Skeletal muscle tissue (tissue), 3 donors: ENCODE measurements at regions not wholly inside any gene's neighbourhood (a gene's known extent, or its start where the extent isn't known, plus 50 kb on each side); places are given as distances from the start of the nearest gene placed in this dataset.

Source experiments
- H3K27ac ChIP-seq: one replicate; pipeline ENCODE4 v1.7.0; 2013; ENCODE audit warnings: mild to moderate bottlenecking, low read depth, low read length, inconsistent platforms
- H3K27me3 ChIP-seq, 3 donors: one replicate each; pipeline ENCODE4 v1.7.0; 2013; ENCODE audit warnings: low read length in 3 of 3; ENCODE audit not compliant: control insufficient read depth in 3 of 3, insufficient read depth in 3 of 3
- H3K36me3 ChIP-seq, 3 donors: one replicate each; pipeline ENCODE4 v1.7.0; 2013; ENCODE audit warnings: low read length in 3 of 3; ENCODE audit not compliant: control insufficient read depth in 3 of 3, insufficient read depth in 3 of 3
- H3K4me1 ChIP-seq, 3 donors: one replicate each; pipeline ENCODE4 v1.7.0; 2013; ENCODE audit warnings: low read length in 3 of 3, mild to moderate bottlenecking in 3 of 3; ENCODE audit not compliant: control insufficient read depth in 3 of 3, insufficient read depth in 3 of 3
- H3K4me3 ChIP-seq, 3 donors: one replicate each; pipeline ENCODE4 v1.7.0; 2013; ENCODE audit warnings: low read length in 3 of 3
- H3K9ac ChIP-seq, 3 donors: one replicate each; pipeline ENCODE4 v1.7.0; 2013; ENCODE audit warnings: low read length in 3 of 3, mild to moderate bottlenecking in 3 of 3, moderate library complexity in 2 of 3, low read depth in 1 of 3
- H3K9me3 ChIP-seq, 3 donors: one replicate each; pipeline ENCODE4 v1.7.0; 2013; ENCODE audit warnings: low read length in 3 of 3; ENCODE audit not compliant: control insufficient read depth in 3 of 3
- donor health status: Osteomylitis.

GRCh38 chr6:138716013-138716412 lies 57.6 kb upstream of the CCDC28A start:
- H3K36me3 ChIP-seq, result no peaks in the 10 kb centered on the region
- H3K27ac ChIP-seq, result no peak overlapping the region
- H3K9ac ChIP-seq, result no peak overlapping the region
- peaks cover 0 to 5% (median 2%) of the 10 kb centered on the region in 3 donors for H3K4me1 ChIP-seq
- H3K9me3 ChIP-seq, result peaks cover 0 to 2% (median 0%) of the 10 kb centered on the region in 3 donors
- no peak overlapping the region for H3K4me3 ChIP-seq
- H3K27me3 ChIP-seq, result no peaks in the 10 kb centered on the region

- Histone ChIP-seq H3K27ac (no peak overlapping the region), H3K36me3 (no peaks in the 10 kb centered on the region), H3K9ac (no peak overlapping the region), H3K4me3 (no peak overlapping the region), H3K4me1 (peaks cover 0 to 5% (median 2%) of the 10 kb centered on the region in 3 donors), H3K27me3 (no peaks in the 10 kb centered on the region), H3K9me3 (no peaks in the 10 kb centered on the region)
Observed at GRCh38 chr6:138716971-138717665, 56.5 kb upstream of the CCDC28A start.

- Histone ChIP-seq H3K36me3 (no peaks in the 10 kb centered on the region), H3K27ac (no peak overlapping the region), H3K4me1 (peaks cover 0 to 5% (median 5%) of the 10 kb centered on the region in 3 donors)
Observed at GRCh38 chr6:138719011-138719635, 54.4 kb upstream of the CCDC28A start.

DNA sequence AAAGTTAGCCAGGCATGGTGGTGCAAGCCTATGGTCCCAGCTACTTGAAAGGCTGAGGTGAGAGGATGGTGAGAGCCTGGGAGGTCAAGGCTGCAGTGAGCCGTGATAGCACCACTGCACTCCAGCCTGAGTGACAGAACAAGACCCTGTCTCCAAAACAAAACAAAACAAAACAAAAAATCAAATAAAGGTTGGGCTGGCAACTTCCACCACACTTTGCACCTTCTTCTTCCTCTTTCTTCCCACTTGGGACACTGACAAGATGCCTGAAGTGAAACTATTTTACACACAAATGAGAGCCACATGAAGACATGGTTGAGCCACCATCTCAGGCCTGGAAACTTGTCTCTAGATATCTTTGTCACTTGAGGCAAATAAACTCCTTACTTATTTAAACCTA lies 53.8 kb upstream of the CCDC28A start:
- Histone ChIP-seq H3K4me3 (no peak overlapping the region), H3K27ac (no peak overlapping the region), H3K9me3 (no peaks in the 10 kb centered on the region), H3K27me3 (no peaks in the 10 kb centered on the region), H3K4me1 (peaks cover 0 to 5% (median 5%) of the 10 kb centered on the region in 3 donors), H3K9ac (no peak overlapping the region), H3K36me3 (no peaks in the 10 kb centered on the region)

More at GRCh38 chr6:138719011-138719635, 54.4 kb upstream of the CCDC28A start:
- Histone ChIP-seq H3K9ac (no peak overlapping the region), H3K9me3 (no peaks in the 10 kb centered on the region), H3K27me3 (no peaks in the 10 kb centered on the region), H3K4me3 (no peak overlapping the region)

DNA sequence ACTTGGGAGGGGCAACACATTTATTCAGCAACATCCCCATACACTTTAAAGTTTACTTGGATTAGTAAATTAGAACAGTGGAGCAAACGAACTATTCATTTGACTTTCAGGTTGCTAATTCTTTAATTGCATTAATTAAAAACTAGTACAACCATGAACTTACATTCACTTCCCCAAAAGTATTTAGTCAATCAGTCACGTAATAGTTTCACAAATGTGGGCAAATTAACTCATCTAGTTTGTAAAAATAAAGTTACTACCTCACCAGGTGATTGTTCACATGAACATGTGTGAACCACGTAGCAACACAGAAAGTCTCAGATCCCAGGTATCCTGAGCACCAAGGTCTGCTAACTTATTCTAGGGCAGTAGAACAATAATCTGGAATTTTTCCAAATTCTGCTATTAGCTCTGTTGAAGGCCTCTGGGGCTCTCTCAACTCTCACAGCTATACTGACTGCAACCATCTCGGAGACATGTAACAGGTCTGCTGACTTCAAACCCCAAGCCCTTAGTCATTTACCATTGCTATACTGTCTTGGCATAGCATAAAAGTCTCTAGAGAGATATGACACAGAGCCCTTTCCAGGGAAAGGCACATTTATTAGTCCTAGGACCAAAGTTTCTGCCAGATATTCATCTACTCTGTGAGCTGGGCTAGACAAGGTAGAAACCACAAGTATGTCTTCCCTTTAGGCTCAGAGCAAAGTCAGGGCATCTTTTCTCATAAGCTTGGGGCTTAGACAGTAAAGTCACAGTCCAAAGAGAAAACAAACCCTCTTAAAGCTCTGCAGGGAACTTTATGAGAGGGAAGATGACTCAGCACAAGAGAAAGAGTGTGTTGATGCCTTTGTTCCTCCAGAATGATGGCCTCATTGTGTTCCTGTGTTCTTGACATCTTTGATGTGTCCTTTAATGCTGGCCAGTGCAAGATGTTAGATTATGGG lies 50.9 kb upstream of the CCDC28A start:
- H3K4me1 ChIP-seq, result peaks cover 0 to 5% (median 5%) of the 10 kb centered on the region in 3 donors
- no peaks in the 10 kb centered on the region for H3K9me3 ChIP-seq
- no peak overlapping the region for H3K9ac ChIP-seq
- H3K27me3 ChIP-seq, result no peaks in the 10 kb centered on the region
- no peaks in the 10 kb centered on the region for H3K36me3 ChIP-seq
- no peak overlapping the region for H3K4me3 ChIP-seq
- H3K27ac ChIP-seq, result no peak overlapping the region
